Loucy (cell line): ENCODE measurements at regions not wholly inside any gene's neighbourhood (a gene's known extent, or its start where the extent isn't known, plus 50 kb on each side); places are given as distances from the start of the nearest gene placed in this dataset.

Experiments
- CTCF ChIP-seq: fragments of 200-600 bp; sonication (generic); conservative IDR thresholded peaks from 2 replicates; pipeline ENCODE4 v1.5.1; 2014; ENCODE audit warnings: mild to moderate bottlenecking, antibody characterized with exemption, low read length
- EZH2phosphoT487 ChIP-seq: fragments of 200-600 bp; IDR thresholded peaks from 2 replicates; pipeline ENCODE4 v1.6.1; 2018; ENCODE audit warnings: antibody characterized with exemption, mild to moderate bottlenecking, moderate library complexity, borderline replicate concordance

- TF ChIP-seq CTCF (no peak), EZH2phosphoT487 (no peak)
These were observed 395.0 kb downstream of the ZNF516 start for GRCh38 chr18:76099931-76100457.
